Ascending aorta (tissue), 2 donors: ENCODE measurements at regions not wholly inside any gene's neighbourhood (a gene's known extent, or its start where the extent isn't known, plus 50 kb on each side); places are given as distances from the start of the nearest gene placed in this dataset.

Source experiments
- DNase-seq, 2 donors: peaks; one replicate each; pipeline ENCODE4 v3.0.0-alpha.2; 2019; ENCODE audit warnings: low spot score in 2 of 2
- H3K27ac ChIP-seq, 2 donors: fragments of 200-600 bp; sonication (generic); one replicate each; pipeline ENCODE4 v1.5.1; 2016 to 2017; ENCODE audit warnings: mild to moderate bottlenecking in 1 of 2
- H3K27me3 ChIP-seq: fragments of 200-600 bp; sonication (generic); one replicate; pipeline ENCODE4 v1.5.1; 2017
- H3K36me3 ChIP-seq, 2 donors: fragments of 200-600 bp; sonication (generic); one replicate each; pipeline ENCODE4 v1.5.1; 2016
- H3K4me1 ChIP-seq, 2 donors: fragments of 200-600 bp; sonication (generic); one replicate each; pipeline ENCODE4 v1.5.1; 2016 to 2017; ENCODE audit warnings: mild to moderate bottlenecking in 1 of 2
- H3K4me3 ChIP-seq, 2 donors: fragments of 200-600 bp; sonication (generic); one replicate each; pipeline ENCODE4 v1.5.1; 2016 to 2017; ENCODE audit warnings: mild to moderate bottlenecking in 1 of 2
- H3K9me3 ChIP-seq, 2 donors: fragments of 200-600 bp; sonication (generic); one replicate each; pipeline ENCODE4 v1.5.1; 2016
- intact Hi-C: fragments of 100-400 bp; cut with DNase I; formaldehyde crosslinking; loops from one replicate; pipeline ENCODE4 v1.15.1; 2023
- TF ChIP-seq, protein P1 (sequence below), 3 experiments: fragments of 200-600 bp in 2 of 3; fragments of 450-650 bp in 1 of 3; sonication (generic) in 2 of 3; IDR thresholded peaks; one replicate each; pipeline ENCODE4 v1.5.1; 2016 to 2019; ENCODE audit warnings: antibody characterized with exemption in 3 of 3, mild to moderate bottlenecking in 1 of 3, moderate library complexity in 1 of 3

DNA sequence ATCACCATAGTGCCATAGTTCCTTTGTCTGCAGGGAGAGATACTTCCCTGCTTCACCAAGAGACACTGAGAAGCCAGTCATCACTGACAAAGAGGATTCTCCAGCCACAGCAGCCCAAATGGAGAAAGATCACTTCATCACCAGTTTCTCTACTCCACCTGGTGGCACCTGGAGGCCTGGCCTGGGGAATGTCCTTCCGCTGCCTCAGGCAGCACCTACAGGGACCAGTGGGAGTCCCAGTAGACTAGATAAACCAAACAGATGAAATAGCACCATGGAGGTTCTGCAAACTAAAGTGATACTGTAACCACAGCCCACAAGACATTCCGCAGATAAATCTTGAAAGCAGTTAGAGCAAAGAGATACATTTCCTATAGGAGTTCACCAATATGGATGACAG, 266.5 kb downstream of the C6orf118 start:
- intact Hi-C loops: no loop called here
- H3K4me3 ChIP-seq: no peak overlapping the region
- H3K27ac ChIP-seq: no peak overlapping the region
- no peaks in the 10 kb centered on the region for H3K4me1 ChIP-seq
- TF ChIP-seq, protein P1, sequence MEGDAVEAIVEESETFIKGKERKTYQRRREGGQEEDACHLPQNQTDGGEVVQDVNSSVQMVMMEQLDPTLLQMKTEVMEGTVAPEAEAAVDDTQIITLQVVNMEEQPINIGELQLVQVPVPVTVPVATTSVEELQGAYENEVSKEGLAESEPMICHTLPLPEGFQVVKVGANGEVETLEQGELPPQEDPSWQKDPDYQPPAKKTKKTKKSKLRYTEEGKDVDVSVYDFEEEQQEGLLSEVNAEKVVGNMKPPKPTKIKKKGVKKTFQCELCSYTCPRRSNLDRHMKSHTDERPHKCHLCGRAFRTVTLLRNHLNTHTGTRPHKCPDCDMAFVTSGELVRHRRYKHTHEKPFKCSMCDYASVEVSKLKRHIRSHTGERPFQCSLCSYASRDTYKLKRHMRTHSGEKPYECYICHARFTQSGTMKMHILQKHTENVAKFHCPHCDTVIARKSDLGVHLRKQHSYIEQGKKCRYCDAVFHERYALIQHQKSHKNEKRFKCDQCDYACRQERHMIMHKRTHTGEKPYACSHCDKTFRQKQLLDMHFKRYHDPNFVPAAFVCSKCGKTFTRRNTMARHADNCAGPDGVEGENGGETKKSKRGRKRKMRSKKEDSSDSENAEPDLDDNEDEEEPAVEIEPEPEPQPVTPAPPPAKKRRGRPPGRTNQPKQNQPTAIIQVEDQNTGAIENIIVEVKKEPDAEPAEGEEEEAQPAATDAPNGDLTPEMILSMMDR (IDR thresholded peaks at IDR 0.05): no peak
- H3K36me3 ChIP-seq: no peaks in the 10 kb centered on the region
- H3K9me3 ChIP-seq: no peaks in the 10 kb centered on the region
- DNase-seq: no peak
- no peaks in the 10 kb centered on the region for H3K27me3 ChIP-seq

DNA sequence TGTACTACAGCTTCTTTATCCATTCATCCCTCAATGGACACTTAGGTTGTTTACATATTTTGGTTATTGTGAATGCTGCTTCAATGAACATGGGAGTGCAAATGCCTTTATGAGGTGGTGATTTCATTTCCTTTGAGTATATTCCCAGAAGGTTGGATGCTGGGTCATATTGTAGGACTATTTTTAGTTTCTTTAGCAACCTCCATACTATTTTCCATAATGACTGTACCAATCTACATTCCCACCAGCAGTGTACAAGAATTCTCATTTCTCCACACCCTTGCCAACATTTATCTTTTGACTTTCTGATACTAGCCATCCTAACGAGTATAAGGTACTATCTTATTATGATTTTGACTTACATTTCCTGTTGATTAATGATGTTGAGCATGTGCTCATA, 269.0 kb downstream of the C6orf118 start:
- Histone ChIP-seq H3K27ac (no peak overlapping the region), H3K4me1 (no peaks in the 10 kb centered on the region), H3K9me3 (no peaks in the 10 kb centered on the region), H3K4me3 (no peak overlapping the region), H3K27me3 (no peaks in the 10 kb centered on the region), H3K36me3 (no peaks in the 10 kb centered on the region)
- intact Hi-C loops: no loop called here
- TF ChIP-seq, protein P1 (IDR thresholded peaks at IDR 0.05): no peak
- no peak for DNase-seq

DNA sequence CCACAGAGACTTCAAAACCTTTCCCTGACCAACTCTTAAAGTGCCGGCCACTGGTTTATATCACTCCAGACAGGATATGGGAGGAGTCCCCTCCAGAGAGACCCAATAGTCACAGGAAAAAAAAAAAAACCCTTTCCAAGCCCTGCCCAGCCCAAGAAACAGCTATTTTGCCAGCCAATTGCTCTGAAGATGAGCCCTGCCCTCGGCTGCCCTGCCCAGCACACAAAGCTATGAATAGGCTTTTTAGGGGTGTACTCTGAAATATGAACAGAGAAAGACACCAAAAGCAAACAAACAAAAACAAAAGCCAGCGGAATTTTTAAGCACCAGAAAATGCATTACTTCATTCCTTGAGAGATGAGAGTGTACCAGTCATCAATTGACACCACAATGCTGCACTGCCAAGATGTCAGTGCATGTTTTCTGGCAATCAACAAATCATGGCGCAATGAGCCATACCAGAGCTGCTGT, 275.1 kb downstream of the C6orf118 start:
- no peak for DNase-seq
- no peaks in the 10 kb centered on the region for H3K27me3 ChIP-seq
- no peaks in the 10 kb centered on the region for H3K4me1 ChIP-seq
- intact Hi-C loops: no loop called here
- H3K9me3 ChIP-seq: no peaks in the 10 kb centered on the region
- no peaks in the 10 kb centered on the region for H3K36me3 ChIP-seq
- TF ChIP-seq, protein P1 (IDR thresholded peaks at IDR 0.05): no peak
- H3K27ac ChIP-seq: no peak overlapping the region
- H3K4me3 ChIP-seq: no peak overlapping the region

DNA sequence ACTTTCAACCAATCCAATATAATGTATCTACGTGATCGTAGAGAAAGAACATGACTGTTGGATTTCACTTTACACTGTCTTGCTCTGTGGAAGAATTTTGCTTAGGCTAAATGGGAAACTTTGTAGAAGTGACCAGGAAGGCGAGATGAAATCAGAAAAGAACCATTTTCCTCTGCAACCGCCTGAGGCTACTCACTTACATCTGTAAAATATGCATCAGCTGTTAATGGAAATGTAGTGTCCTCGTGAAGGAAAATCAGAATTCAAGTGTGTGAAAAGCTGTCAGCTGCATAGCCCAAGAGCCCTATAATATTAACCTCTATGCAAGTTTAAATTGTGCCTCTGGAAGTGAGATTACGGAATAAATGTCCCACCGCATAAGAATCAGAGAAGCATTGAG, 277.9 kb downstream of the C6orf118 start:
- H3K4me1 ChIP-seq: no peaks in the 10 kb centered on the region
- no peak overlapping the region for H3K4me3 ChIP-seq
- TF ChIP-seq, protein P1 (IDR thresholded peaks at IDR 0.05): no peak
- no peaks in the 10 kb centered on the region for H3K9me3 ChIP-seq
- DNase-seq: no peak
- intact Hi-C loops: no loop called here
- no peaks in the 10 kb centered on the region for H3K27me3 ChIP-seq
- H3K36me3 ChIP-seq: no peaks in the 10 kb centered on the region
- no peak overlapping the region for H3K27ac ChIP-seq

DNA sequence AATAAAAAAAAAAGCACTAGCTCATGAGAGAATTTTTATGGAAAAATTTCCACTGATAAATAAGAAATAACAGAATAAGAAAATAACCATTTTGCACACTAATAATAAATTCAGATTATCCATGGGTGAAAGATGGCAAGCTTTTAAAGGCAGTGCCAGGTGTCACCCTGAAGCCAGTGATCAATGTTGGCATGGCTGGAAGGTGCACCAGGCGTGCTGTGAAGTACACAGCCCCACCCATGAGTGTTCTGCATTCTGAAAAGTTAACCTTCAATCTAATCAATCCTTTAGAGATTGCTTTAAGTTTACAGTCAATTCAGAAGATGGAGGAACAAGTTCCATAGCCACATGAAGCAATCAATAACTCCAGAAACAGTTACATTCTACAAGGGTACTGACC, 284.4 kb downstream of the C6orf118 start:
- no peaks in the 10 kb centered on the region for H3K36me3 ChIP-seq
- H3K4me3 ChIP-seq: no peak overlapping the region
- no peaks in the 10 kb centered on the region for H3K4me1 ChIP-seq
- intact Hi-C loops: no loop called here
- DNase-seq: no peak
- H3K27ac ChIP-seq: no peak overlapping the region
- H3K27me3 ChIP-seq: no peaks in the 10 kb centered on the region
- TF ChIP-seq, protein P1 (IDR thresholded peaks at IDR 0.05): no peak
- no peaks in the 10 kb centered on the region for H3K9me3 ChIP-seq

DNA sequence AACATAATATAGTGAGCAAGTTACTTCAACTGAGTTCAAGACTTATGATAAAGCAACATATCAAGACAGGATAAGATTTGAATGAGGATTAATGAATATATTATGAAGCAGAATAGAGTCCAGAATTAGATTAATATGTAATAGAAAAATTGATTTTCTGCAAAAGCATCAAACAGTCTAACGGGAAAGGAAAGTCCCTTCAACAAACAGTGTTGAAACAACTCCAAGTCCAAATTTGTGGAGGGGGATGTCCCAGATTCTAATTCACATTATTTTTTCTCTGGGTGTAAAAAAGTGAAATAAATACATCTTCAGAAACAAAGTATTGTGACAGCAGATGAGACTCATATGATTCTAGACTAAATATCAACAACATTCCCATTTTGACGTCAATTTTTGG, 289.7 kb downstream of the C6orf118 start:
- no peak for DNase-seq
- intact Hi-C loops: no loop called here
- Histone ChIP-seq H3K36me3 (no peaks in the 10 kb centered on the region), H3K27ac (no peak overlapping the region), H3K4me1 (no peaks in the 10 kb centered on the region), H3K4me3 (no peak overlapping the region), H3K27me3 (no peaks in the 10 kb centered on the region), H3K9me3 (no peaks in the 10 kb centered on the region)
- TF ChIP-seq, protein P1 (IDR thresholded peaks at IDR 0.05): no peak
